Fibroblast of skin of left biceps (primary cell): ENCODE measurements at regions not wholly inside any gene's neighbourhood (a gene's known extent, or its start where the extent isn't known, plus 50 kb on each side); places are given as distances from the start of the nearest gene placed in this dataset.
A peak's percentile ranks its signal among the peaks of the same experiment; 100 is the strongest.

Source experiments
- DNase-seq, 2 experiments: peaks; one replicate each; pipeline ENCODE4 v3.0.0-alpha.2; 2013; ENCODE audit warnings: low read depth in 2 of 2

DNA sequence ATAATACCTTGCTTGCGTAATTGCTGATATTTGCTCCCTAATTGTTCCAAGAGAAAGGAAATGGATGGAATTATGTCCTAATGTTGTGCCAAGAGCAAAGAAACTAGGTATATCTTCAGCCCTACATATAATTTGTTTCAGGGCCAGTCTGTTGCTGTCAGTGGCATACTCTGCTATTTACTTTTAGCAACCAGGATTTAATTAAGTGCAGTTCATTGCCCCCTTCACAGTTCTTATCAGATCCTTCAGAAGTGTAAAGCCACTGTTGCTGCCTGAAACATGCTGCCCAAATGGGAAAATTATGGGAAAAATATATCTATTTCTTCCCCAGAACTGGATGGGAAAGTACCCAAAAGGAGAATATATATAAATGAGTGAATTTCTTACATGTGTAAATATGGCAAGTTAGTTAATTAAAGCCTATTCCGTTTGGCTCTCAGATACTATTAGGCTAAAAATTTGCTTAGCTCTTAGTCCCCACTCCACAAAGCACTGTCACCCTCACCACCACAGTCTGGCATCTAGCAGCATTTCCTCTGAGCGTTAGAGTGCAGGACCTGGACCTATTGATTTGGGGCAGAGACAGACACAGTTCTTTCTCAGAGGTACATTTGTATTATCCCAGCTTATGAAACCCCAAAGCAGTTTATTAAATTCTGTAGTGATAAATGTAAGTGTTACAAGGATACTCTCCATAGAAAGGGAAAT lies 72.8 kb upstream of the DTNA start:
- no peak for DNase-seq

DNA sequence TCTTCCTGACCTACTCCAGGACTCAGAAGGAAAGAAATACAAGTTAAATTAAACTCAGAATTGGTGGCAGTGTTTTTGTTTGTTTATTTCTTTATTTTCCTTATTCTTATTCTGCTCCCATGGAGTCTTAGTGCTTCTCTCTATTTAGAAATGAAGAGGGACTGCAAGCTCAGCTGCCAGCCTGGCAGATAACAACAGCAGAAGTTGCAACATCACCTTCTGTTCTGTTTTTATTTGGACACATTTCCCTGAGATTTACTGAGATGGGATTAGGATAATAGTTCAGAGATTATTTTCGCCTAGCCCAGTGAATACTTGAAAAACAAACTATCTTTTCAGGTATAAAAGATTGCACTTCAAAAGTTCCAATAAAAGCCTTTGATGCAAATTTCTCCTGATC lies 70.4 kb upstream of the DTNA start:
- no peak for DNase-seq

DNA sequence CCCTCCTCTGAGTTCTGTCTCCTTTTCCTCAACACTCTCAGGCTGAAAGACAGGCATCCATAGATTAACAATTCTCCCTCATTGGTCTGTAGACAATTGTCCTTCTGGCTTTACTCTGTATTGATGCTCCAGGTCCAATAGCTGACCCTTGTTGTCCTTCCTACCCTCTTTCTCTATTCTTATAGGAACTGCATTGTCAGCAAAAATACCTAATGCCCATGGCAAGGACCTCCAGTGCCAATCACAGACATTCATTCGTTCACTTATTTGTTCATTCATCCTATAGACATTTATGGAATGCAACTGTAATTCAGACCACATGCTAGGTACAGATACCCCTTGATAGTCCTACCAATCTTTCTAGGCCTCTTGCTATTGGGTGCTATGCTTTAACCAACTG lies 69.8 kb upstream of the DTNA start:
- no peak for DNase-seq

GRCh38 chr18:34643989-34644388 lies 66.1 kb upstream of the DTNA start:
- no peak for DNase-seq

DNA sequence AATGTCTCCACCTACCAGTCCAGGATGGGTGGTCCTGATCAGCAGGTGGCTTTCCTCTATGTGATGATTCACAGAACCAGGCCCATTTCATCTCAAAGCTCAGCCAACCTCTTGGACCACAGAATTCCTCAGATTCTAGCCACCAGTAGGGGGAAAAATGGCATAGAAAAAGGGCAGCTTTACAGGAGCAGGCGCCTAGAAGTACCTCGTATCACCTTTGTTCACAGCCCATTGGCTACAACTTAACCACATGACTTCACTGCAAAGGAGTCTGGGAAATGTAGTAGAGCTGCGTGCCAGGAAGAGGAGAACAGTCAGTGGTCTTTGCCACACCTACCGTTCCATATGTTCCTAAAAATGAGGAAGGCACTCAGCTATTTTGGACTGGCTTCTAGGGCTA lies 62.8 kb upstream of the DTNA start:
- no peak for DNase-seq

- no peak for DNase-seq
Measured at GRCh38 chr18:34648269-34648985, 61.7 kb upstream of the DTNA start.

GRCh38 chr18:34649080-34649479 lies 61.0 kb upstream of the DTNA start:
- no peak for DNase-seq

DNA sequence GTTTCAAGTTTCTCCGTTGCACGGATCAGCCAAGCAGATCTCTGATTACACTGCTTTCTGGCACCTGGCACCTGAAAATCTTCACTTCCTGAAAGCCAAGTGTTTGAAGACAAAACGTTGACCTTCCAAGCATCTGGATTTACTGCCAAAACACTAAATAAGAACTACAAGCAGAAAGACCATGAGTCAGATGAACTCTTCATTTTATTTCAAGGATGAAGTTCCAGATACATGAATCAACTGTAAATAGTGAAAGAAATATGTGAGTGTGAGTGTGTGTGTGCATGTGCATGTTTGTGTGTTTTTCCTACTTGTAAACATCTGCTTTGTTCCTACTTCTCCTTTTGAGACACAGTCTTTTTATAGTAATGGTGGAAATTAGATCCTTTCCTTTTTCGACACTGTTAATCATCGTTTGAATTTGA lies 60.0 kb upstream of the DTNA start:
- DNase-seq, result peak; percentile 24 to 29

- DNase-seq, result no peak
Measured at GRCh38 chr18:34651586-34652369, 58.3 kb upstream of the DTNA start.

- DNase-seq, result no peak
Measured at GRCh38 chr18:34655131-34655530, 55.0 kb upstream of the DTNA start.

- no peak for DNase-seq
Measured at GRCh38 chr18:34657860-34658500, 52.1 kb upstream of the DTNA start.

GRCh38 chr18:34659579-34660517 lies 50.2 kb upstream of the DTNA start:
- DNase-seq, result peak; percentile 82 to 83
